Putamen (tissue), 1 donor: ENCODE measurements at regions not wholly inside any gene's neighbourhood (a gene's known extent, or its start where the extent isn't known, plus 50 kb on each side); places are given as distances from the start of the nearest gene placed in this dataset.

Source experiments
- DNase-seq: peaks from one replicate; pipeline ENCODE4 v3.0.0-alpha.2; 2016; ENCODE audit warnings: low spot score

GRCh38 chr6:1118287-1118647 lies 193.6 kb upstream of the FOXQ1 start:
- DNase-seq = no peak

GRCh38 chr6:1117530-1118286 lies 194.2 kb upstream of the FOXQ1 start:
- no peak for DNase-seq

GRCh38 chr6:1116149-1116548 lies 195.7 kb upstream of the FOXQ1 start:
- DNase-seq = no peak

- DNase-seq = no peak
These were observed 197.9 kb upstream of the FOXQ1 start for GRCh38 chr6:1113916-1114540.

GRCh38 chr6:1111361-1111760 lies 200.5 kb upstream of the FOXQ1 start:
- DNase-seq = no peak

- DNase-seq = no peak
These were observed 201.0 kb upstream of the FOXQ1 start for GRCh38 chr6:1110941-1111349.

GRCh38 chr6:1110164-1110563 lies 201.7 kb upstream of the FOXQ1 start:
- no peak for DNase-seq

GRCh38 chr6:1109134-1109533 lies 202.8 kb upstream of the FOXQ1 start:
- DNase-seq = no peak

GRCh38 chr6:1108198-1108597 lies 203.7 kb upstream of the FOXQ1 start:
- DNase-seq = no peak

- no peak for DNase-seq
These were observed 204.3 kb upstream of the FOXQ1 start for GRCh38 chr6:1107578-1107977.

- DNase-seq = no peak
These were observed 206.0 kb upstream of the FOXQ1 start for GRCh38 chr6:1105833-1106400.

GRCh38 chr6:1104988-1105670 lies 206.8 kb upstream of the FOXQ1 start:
- DNase-seq = no peak

- no peak for DNase-seq
These were observed 207.8 kb upstream of the FOXQ1 start for GRCh38 chr6:1103945-1104623.

GRCh38 chr6:1103021-1103420 lies 208.9 kb upstream of the FOXQ1 start:
- DNase-seq = no peak

GRCh38 chr6:1100269-1100668 lies 211.6 kb upstream of the FOXQ1 start:
- DNase-seq = no peak

GRCh38 chr6:1099264-1099663 lies 212.6 kb upstream of the FOXQ1 start:
- DNase-seq = no peak

- DNase-seq = no peak
These were observed 214.7 kb upstream of the FOXQ1 start for GRCh38 chr6:1096967-1097765.

- DNase-seq = no peak
These were observed 217.6 kb upstream of the FOXQ1 start for GRCh38 chr6:1094306-1094705.

- no peak for DNase-seq
These were observed 220.0 kb upstream of the FOXQ1 start for GRCh38 chr6:1091900-1092299.

GRCh38 chr6:1089859-1090258 lies 222.0 kb upstream of the FOXQ1 start:
- no peak for DNase-seq

GRCh38 chr6:1088492-1089001 lies 223.4 kb upstream of the FOXQ1 start:
- DNase-seq = no peak
